ENCODE measurements at regions not wholly inside any gene's neighbourhood (a gene's known extent, or its start where the extent isn't known, plus 50 kb on each side); places are given as distances from the start of the nearest gene placed in this dataset.

GRCh38 chrX:42472727-42473126, 305.2 kb downstream of the PPP1R2C start:
- Histone ChIP-seq H3K4me1 (no peaks in the 10 kb centered on the region), H3K27me3 (no peaks in the 10 kb centered on the region), H3K27ac (no peak overlapping the region), H3K36me3 (replicated peaks in 1 of 2; ENCODE audit: insufficient read depth in 1 of 2, low read depth in 2 of 2) (no peaks in the 10 kb centered on the region), H3K9me3 (no peaks in the 10 kb centered on the region), H3K4me3 (no peak overlapping the region)
- DNase-seq (no peak), ATAC-seq (no peak)
- intact Hi-C loops (cut with DNase I) = no loop called here
- WGBS, 2 donors = 32 to 59% methylated on average over 1 of the region's 1 CpG
- TF ChIP-seq POLR2A (IDR thresholded peaks at IDR 0.05) (no peak), CTCF (IDR thresholded peaks at IDR 0.05) (no peak)

- ATAC-seq = no peak
- Histone ChIP-seq H3K27ac (no peak overlapping the region), H3K4me1 (no peaks in the 10 kb centered on the region), H3K9me3 (no peaks in the 10 kb centered on the region), H3K27me3 (no peaks in the 10 kb centered on the region), H3K4me3 (no peak overlapping the region), H3K36me3 (replicated peaks in 1 of 2; ENCODE audit: insufficient read depth in 1 of 2, low read depth in 2 of 2) (no peaks in the 10 kb centered on the region)
- WGBS, 2 donors = 85 to 94% methylated on average over 3 to 4 of the region's 4 CpGs
- no peak for DNase-seq
- intact Hi-C loops (cut with DNase I) = no loop called here
- TF ChIP-seq POLR2A (IDR thresholded peaks at IDR 0.05) (no peak), CTCF (IDR thresholded peaks at IDR 0.05) (no peak)
Observed at GRCh38 chrX:42466332-42467046, 311.5 kb downstream of the PPP1R2C start.

- intact Hi-C loops (cut with DNase I) = no loop called here
- ATAC-seq = no peak
Observed at GRCh38 chrX:42465821-42466220, 312.1 kb downstream of the PPP1R2C start.

GRCh38 chrX:42463706-42464490, 314.1 kb downstream of the PPP1R2C start:
- Histone ChIP-seq H3K27ac (no peak overlapping the region), H3K4me1 (no peaks in the 10 kb centered on the region), H3K4me3 (no peak overlapping the region), H3K9me3 (no peaks in the 10 kb centered on the region), H3K27me3 (no peaks in the 10 kb centered on the region), H3K36me3 (replicated peaks in 1 of 2; ENCODE audit: insufficient read depth in 1 of 2, low read depth in 2 of 2) (no peaks in the 10 kb centered on the region)
- 81 to 92% methylated on average over 4 of the region's 4 CpGs for WGBS, 2 donors
- TF ChIP-seq CTCF (IDR thresholded peaks at IDR 0.05) (no peak), POLR2A (IDR thresholded peaks at IDR 0.05) (no peak)
- intact Hi-C loops (cut with DNase I) = no loop called here
- DNase-seq (no peak), ATAC-seq (no peak)

More at GRCh38 chrX:42465821-42466220, 312.1 kb downstream of the PPP1R2C start:
- TF ChIP-seq CTCF (IDR thresholded peaks at IDR 0.05) = no peak
- no peak for TF ChIP-seq POLR2A (IDR thresholded peaks at IDR 0.05)
- H3K27ac ChIP-seq = no peak overlapping the region
- no peaks in the 10 kb centered on the region for H3K9me3 ChIP-seq
- H3K4me1 ChIP-seq = no peaks in the 10 kb centered on the region
- no peak for DNase-seq
- no peaks in the 10 kb centered on the region for H3K36me3 ChIP-seq (replicated peaks in 1 of 2; ENCODE audit: insufficient read depth in 1 of 2, low read depth in 2 of 2)
- H3K27me3 ChIP-seq = no peaks in the 10 kb centered on the region
- H3K4me3 ChIP-seq = no peak overlapping the region
- WGBS, 2 donors = 39 to 86% methylated on average over 1 of the region's 1 CpG

Measured in body of pancreas (tissue), 4 donors.